H1 (cell line): ENCODE measurements at regions not wholly inside any gene's neighbourhood (a gene's known extent, or its start where the extent isn't known, plus 50 kb on each side); places are given as distances from the start of the nearest gene placed in this dataset.

Experiments
- CTCF ChIA-PET: fragments of 300-600 bp; sonication (Branson Sonifier 250); formaldehyde crosslinking; loops from one replicate; lab custom pipeline; 2021; ENCODE audit not compliant: partially characterized antibody; lab: Charles Lee
- POLR2A ChIA-PET: fragments of 300-600 bp; sonication (Branson Sonifier 250); formaldehyde crosslinking; loops from one replicate; lab custom pipeline; 2021; ENCODE audit warnings: inconsistent platforms; ENCODE audit not compliant: partially characterized antibody; lab: Charles Lee
- DNase-seq, 2 experiments: peaks; one replicate each; pipeline versions ENCODE4 v3.0.0 to v3.0.0-alpha.2; 2010 to 2022; ENCODE audit warnings: low spot score in 2 of 2, low read depth in 1 of 2, mixed read lengths in 1 of 2
- FAIRE-seq: peaks from 2 replicates; lab custom pipeline; 2011; peaks lifted over from hg19 to GRCh38; lab: Jason Lieb, UNC
- H2AFZ ChIP-seq: 2 replicates; pipeline ENCODE4 v1.8.1; 2012; ENCODE audit warnings: low read length, inconsistent platforms
- H2AK5ac ChIP-seq: 2 replicates; pipeline ENCODE4 v1.6.1; 2013; ENCODE audit warnings: low read depth, low read length
- H2BK120ac ChIP-seq: replicated peaks from 2 replicates; pipeline ENCODE3; 2013; ENCODE audit warnings: low read depth, low read length, inconsistent platforms
- H2BK12ac ChIP-seq: 2 replicates; pipeline ENCODE4 v1.6.1; 2013; ENCODE audit warnings: low read depth, low read length
- H2BK15ac ChIP-seq: 2 replicates; pipeline ENCODE4 v1.6.1; 2013; ENCODE audit warnings: low read length
- H2BK20ac ChIP-seq: 2 replicates; pipeline ENCODE4 v1.6.1; 2013; ENCODE audit warnings: low read length
- H2BK5ac ChIP-seq: 2 replicates; pipeline ENCODE4 v1.6.1; 2013; ENCODE audit warnings: low read depth, low read length
- H3K14ac ChIP-seq: 2 replicates; pipeline ENCODE4 v1.6.1; 2013; ENCODE audit warnings: inconsistent platforms; ENCODE audit not compliant: insufficient read length
- H3K18ac ChIP-seq: 2 replicates; pipeline ENCODE4 v1.6.1; 2013; ENCODE audit warnings: low read length; ENCODE audit errors: extremely low read depth
- H3K23ac ChIP-seq: 2 replicates; pipeline ENCODE4 v1.6.1; 2013; ENCODE audit warnings: inconsistent platforms; ENCODE audit not compliant: insufficient read length
- H3K23me2 ChIP-seq: 2 replicates; pipeline ENCODE4 v1.6.1; 2013; ENCODE audit warnings: low read depth, low read length
- H3K27ac ChIP-seq: 2 replicates; pipeline ENCODE4 v1.6.1; 2011; ENCODE audit warnings: low read depth, low read length, inconsistent platforms
- H3K27me3 ChIP-seq, 4 experiments: replicated peaks in 1 of 4; 1 replicate in 1 of 4; 2 replicates in 3 of 4; pipeline versions ENCODE4 v1.6.1 to v1.8.1; 2011 to 2013; ENCODE audit warnings: low read length in 3 of 4, mild to moderate bottlenecking in 3 of 4, inconsistent platforms in 2 of 4, mixed read lengths in 2 of 4, moderate library complexity in 1 of 4; ENCODE audit not compliant: control insufficient read depth in 3 of 4, insufficient read depth in 3 of 4; ENCODE audit errors: extremely low read depth in 1 of 4
- H3K36me3 ChIP-seq, 4 experiments: 2 replicates each; pipeline versions ENCODE4 v1.6.1 to v1.8.1; 2011 to 2013; ENCODE audit warnings: mild to moderate bottlenecking in 4 of 4, low read length in 3 of 4, moderate library complexity in 2 of 4, control low read depth in 1 of 4, inconsistent platforms in 1 of 4; ENCODE audit not compliant: insufficient read depth in 4 of 4, control insufficient read depth in 2 of 4
- H3K4ac ChIP-seq: replicated peaks from 2 replicates; pipeline ENCODE3; 2013; ENCODE audit warnings: low read length, low read depth, mixed read lengths, inconsistent platforms; ENCODE audit not compliant: insufficient read length
- H3K4me1 ChIP-seq, 4 experiments: replicated peaks in 1 of 4; 1 replicate in 1 of 4; 2 replicates in 3 of 4; pipeline versions ENCODE4 v1.6.1 to v1.8.1; 2011 to 2013; ENCODE audit warnings: low read length in 3 of 4, inconsistent platforms in 2 of 4, mixed read lengths in 1 of 4; ENCODE audit not compliant: insufficient read depth in 4 of 4, control insufficient read depth in 3 of 4
- H3K4me2 ChIP-seq, 2 experiments: 2 replicates each; pipeline versions ENCODE4 v1.6.1 to v1.8.1; 2011 to 2013; ENCODE audit warnings: low read depth in 2 of 2, low read length in 2 of 2, control low read depth in 1 of 2, inconsistent platforms in 1 of 2, mild to moderate bottlenecking in 1 of 2; ENCODE audit not compliant: insufficient read depth in 1 of 2
- H3K4me3 ChIP-seq, 4 experiments: fragments of 200-600, 300-600 bp in 1 of 4; sonication (generic), shearing (Covaris generic), sonication (Bioruptor Twin) in 1 of 4; 2 replicates each; pipeline versions ENCODE4 v1.5.1 to v1.8.1; 2011 to 2016; ENCODE audit warnings: low read length in 4 of 4, low read depth in 3 of 4, control low read depth in 2 of 4, inconsistent platforms in 2 of 4, mild to moderate bottlenecking in 2 of 4, mixed read lengths in 1 of 4, moderate library complexity in 1 of 4; ENCODE audit not compliant: insufficient read depth in 2 of 4; ENCODE audit errors: extremely low read depth in 1 of 4
- H3K56ac ChIP-seq: replicated peaks from 2 replicates; pipeline ENCODE3; 2013; ENCODE audit warnings: low read depth, mild to moderate bottlenecking, mixed read lengths, low read length, inconsistent platforms; ENCODE audit not compliant: insufficient read length
- H3K79me1 ChIP-seq: 2 replicates; pipeline ENCODE4 v1.6.1; 2013; ENCODE audit warnings: low read depth, low read length, control low read depth
- H3K79me2 ChIP-seq, 2 experiments: 2 replicates each; pipeline versions ENCODE4 v1.6.1 to v1.8.1; 2012 to 2013; ENCODE audit warnings: low read length in 2 of 2, mild to moderate bottlenecking in 2 of 2, inconsistent platforms in 1 of 2; ENCODE audit not compliant: insufficient read depth in 2 of 2, control insufficient read depth in 1 of 2
- H3K9ac ChIP-seq, 4 experiments: replicated peaks in 1 of 4; 1 replicate in 1 of 4; 2 replicates in 3 of 4; pipeline versions ENCODE4 v1.6.1 to v1.8.1; 2011 to 2013; ENCODE audit warnings: low read depth in 3 of 4, low read length in 3 of 4, control low read depth in 2 of 4, mild to moderate bottlenecking in 2 of 4, moderate library complexity in 2 of 4, inconsistent platforms in 1 of 4; ENCODE audit errors: extremely low read depth in 1 of 4
- H3K9me3 ChIP-seq, 2 experiments: 2 replicates each; pipeline versions ENCODE4 v1.6.1 to v1.8.1; 2012 to 2013; ENCODE audit warnings: mild to moderate bottlenecking in 2 of 2, moderate library complexity in 2 of 2, control low read depth in 1 of 2, inconsistent platforms in 1 of 2, low read depth in 1 of 2, low read length in 1 of 2, mixed read lengths in 1 of 2; ENCODE audit not compliant: insufficient read depth in 2 of 2
- H4K20me1 ChIP-seq, 2 experiments: replicated peaks in 1 of 2; 2 replicates each; pipeline versions ENCODE3 to v1.8.1; 2011 to 2013; ENCODE audit warnings: inconsistent platforms in 2 of 2, low read length in 2 of 2, mild to moderate bottlenecking in 1 of 2; ENCODE audit not compliant: insufficient read depth in 2 of 2, control insufficient read depth in 1 of 2
- H4K5ac ChIP-seq: 2 replicates; pipeline ENCODE4 v1.6.1; 2013; ENCODE audit warnings: low read length, low read depth, mixed read lengths, inconsistent platforms; ENCODE audit not compliant: insufficient read length
- H4K8ac ChIP-seq: 2 replicates; pipeline ENCODE4 v1.8.0; 2013; ENCODE audit warnings: mild to moderate bottlenecking, moderate library complexity, low read length, inconsistent platforms; ENCODE audit not compliant: insufficient read depth; ENCODE audit errors: extremely low read depth
- H4K91ac ChIP-seq: replicated peaks from 2 replicates; pipeline ENCODE3; 2013; ENCODE audit warnings: low read length, mixed read lengths, inconsistent platforms; ENCODE audit not compliant: insufficient read length
- HDAC6 ChIP-seq: IDR thresholded peaks from one replicate; pipeline ENCODE4 v1.7.1; 2012; ENCODE audit warnings: low read depth, mild to moderate bottlenecking, inconsistent platforms, low read length, moderate library complexity
- PHF8 ChIP-seq: fragments of 200-600 bp; sonication (generic); conservative IDR thresholded peaks from 2 replicates; pipeline ENCODE4 v1.7.1; 2012; ENCODE audit warnings: low read depth, mild to moderate bottlenecking, inconsistent platforms, low read length, moderate library complexity
- RBBP5 ChIP-seq: IDR thresholded peaks from 2 replicates; pipeline ENCODE4 v1.7.1; 2012; ENCODE audit warnings: low read depth, mild to moderate bottlenecking, inconsistent platforms, low read length, moderate library complexity, borderline replicate concordance
- SAP30 ChIP-seq: fragments of 300-600 bp; sonication (generic); IDR thresholded peaks from 2 replicates; pipeline ENCODE4 v1.7.1; 2012; ENCODE audit warnings: low read length, moderate library complexity, mild to moderate bottlenecking, inconsistent platforms; ENCODE audit not compliant: insufficient read depth, insufficient replicate concordance
- USF2 ChIP-seq: IDR thresholded peaks from 2 replicates; pipeline ENCODE4 v1.6.1; 2011; ENCODE audit warnings: low read length, improper control_type of control experiment
- WGBS, 2 experiments: shearing (Covaris generic) in 1 of 2; methylation state at CpG; one replicate each; pipeline versions ENCODE4 v1.1.6 to v1.1.7; 2013 to 2015; ENCODE audit warnings: low lambda C conversion rate in 2 of 2, mixed read lengths in 2 of 2, inconsistent platforms in 1 of 2, low coverage in 1 of 2, missing lambda C conversion rate in 1 of 2; ENCODE audit not compliant: insufficient replicate concordance in 2 of 2, insufficient coverage in 1 of 2, insufficient read length in 1 of 2; ENCODE audit errors: extremely low coverage in 1 of 2, missing lambda C conversion rate in 1 of 2; 5-methylcytosine and 5-hydroxymethylcytosine counted together

- Histone ChIP-seq H3K9me3 (no peaks in the 10 kb centered on the region), H3K4me1 (no peaks in the 10 kb centered on the region), H3K79me1 (no peaks in the 10 kb centered on the region), H2BK120ac (no peak overlapping the region), H3K18ac (no peak overlapping the region), H3K27me3 (peaks cover 0 to 1% (median 0%) of the 10 kb centered on the region in 4 experiments; a peak in 1 of 7 replicates), H3K4me2 (no peak overlapping the region), H4K20me1 (no peaks in the 10 kb centered on the region), H3K56ac (no peak overlapping the region), H3K23me2 (no peaks in the 10 kb centered on the region), H3K4ac (no peak overlapping the region), H3K4me3 (no peak overlapping the region), H2BK5ac (no peak overlapping the region), H3K36me3 (no peaks in the 10 kb centered on the region), H4K8ac (no peak overlapping the region), H2AFZ (no peak overlapping the region), H3K14ac (no peak overlapping the region), H2BK15ac (no peak overlapping the region), H4K91ac (no peak overlapping the region), H3K79me2 (no peaks in the 10 kb centered on the region), H2AK5ac (no peak overlapping the region), H4K5ac (no peak overlapping the region), H2BK12ac (no peak overlapping the region), H3K23ac (no peak overlapping the region), H3K9ac (no peak overlapping the region), H2BK20ac (no peak overlapping the region), H3K27ac (no peak overlapping the region)
- CTCF ChIA-PET, result interaction anchor here (0.9 kb wide), 1 partner anchor 173 kb away, joined by 3 read pairs; no protein-coding TSS in a partner anchor
- DNase-seq (no peak), FAIRE-seq (no peak)
- TF ChIP-seq USF2, result no peak
- TF ChIP-seq RBBP5, result no peak
- no peak for TF ChIP-seq PHF8
- no peak for TF ChIP-seq SAP30
- TF ChIP-seq HDAC6, result no peak
- POLR2A ChIA-PET, result interaction anchor here (0.6 kb wide), 1 partner anchor 1539 kb away, joined by 4 read pairs; no protein-coding TSS in a partner anchor
- WGBS, 2 experiments, result 88% methylated on average over 3 of the region's 3 CpGs; no CpG with 5 or more reads in 1 of the 2 experiments
Measured at GRCh38 chr1:98197356-98197755, 276.5 kb upstream of the DPYD start.
